ENCODE measurements at regions not wholly inside any gene's neighbourhood (a gene's known extent, or its start where the extent isn't known, plus 50 kb on each side); places are given as distances from the start of the nearest gene placed in this dataset.

- TF ChIP-seq CTCF (conservative IDR thresholded peaks at IDR 0.05) (no peak), EZH2 (IDR thresholded peaks at IDR 0.05; ENCODE audit: low read depth) (no peak)
These were observed 88.4 kb upstream of the RGPD4 start for GRCh38 chr2:107738266-107738665.
